GM21529 (cell line): ENCODE measurements at regions not wholly inside any gene's neighbourhood (a gene's known extent, or its start where the extent isn't known, plus 50 kb on each side); places are given as distances from the start of the nearest gene placed in this dataset.
A peak's percentile ranks its signal among the peaks of the same experiment; 100 is the strongest.
"Not testable (repeated sequence)": the region's sequence is repeated elsewhere in the genome, so short reads cannot be mapped to it uniquely, and the experiment has no call there.

ENCODE experiments used
- ATAC-seq: cut with Tn5 transposase; IDR thresholded peaks from one replicate; pipeline ENCODE4 v1.9.1; 2021; ENCODE audit not compliant: unreplicated experiment

DNA sequence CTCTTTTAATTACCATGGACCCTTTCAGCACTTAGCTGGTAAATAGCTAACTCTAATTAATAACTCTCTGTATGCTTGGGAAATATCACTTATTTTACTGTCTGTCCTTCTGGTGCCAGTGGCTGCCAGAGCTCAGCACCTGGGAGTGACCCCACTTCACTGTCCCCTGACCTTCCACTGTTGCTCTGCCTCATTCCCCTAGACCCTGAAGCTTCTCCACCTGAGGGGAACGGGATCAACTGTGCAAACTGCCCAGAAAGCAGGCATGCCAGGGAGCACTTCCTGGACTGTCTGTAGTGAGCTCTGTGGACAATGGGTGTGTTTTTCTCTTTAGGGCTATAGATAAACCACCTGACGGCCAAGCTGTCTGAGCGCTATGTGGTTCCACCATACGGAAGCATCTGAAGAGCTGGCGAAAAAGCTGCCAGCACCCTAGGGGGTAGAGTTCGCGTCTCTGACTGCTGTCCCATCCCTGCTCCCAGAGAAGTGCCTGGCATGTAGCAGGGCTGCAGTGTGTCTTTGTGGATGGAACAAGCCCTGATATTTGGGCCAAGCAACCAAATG, 106.3 kb upstream of the FOXA2 start:
- no peak for ATAC-seq

DNA sequence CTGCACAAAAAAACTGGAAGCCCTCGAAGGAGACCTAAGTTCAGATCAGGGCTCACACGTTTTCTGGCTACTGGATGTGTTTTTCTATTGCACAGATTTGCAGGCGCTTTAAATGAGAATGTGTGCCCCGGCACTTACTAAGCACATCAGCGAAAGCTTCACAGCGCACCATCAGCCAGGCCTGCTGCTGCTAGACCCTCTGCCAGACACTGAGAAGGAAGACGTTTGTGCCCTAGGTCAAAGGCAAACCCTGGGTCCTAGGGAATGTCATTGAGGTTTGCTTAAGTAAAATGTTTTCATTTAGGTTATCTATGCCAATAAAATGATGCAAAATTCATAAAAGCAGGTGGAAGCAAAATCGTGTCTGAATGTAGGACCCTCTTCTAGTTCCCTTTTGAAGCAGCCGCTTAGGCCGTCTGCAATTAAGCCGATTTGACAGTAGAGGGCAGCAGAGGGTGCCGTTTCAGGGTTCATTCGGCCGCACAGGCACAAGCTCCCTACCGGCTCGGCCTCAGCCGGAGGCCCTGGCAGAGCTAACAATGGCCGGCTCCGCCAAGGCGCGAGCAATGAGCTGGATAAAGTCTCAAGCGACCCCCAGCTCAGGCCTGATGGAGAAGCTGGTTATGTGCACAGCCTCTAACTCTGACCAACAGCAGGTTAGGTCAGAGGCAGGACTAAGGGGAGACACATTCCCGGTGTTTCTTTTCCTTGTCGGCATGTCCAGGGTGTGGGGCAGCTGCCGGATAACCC, 107.2 kb upstream of the FOXA2 start:
- peak; percentile 88 for ATAC-seq

DNA sequence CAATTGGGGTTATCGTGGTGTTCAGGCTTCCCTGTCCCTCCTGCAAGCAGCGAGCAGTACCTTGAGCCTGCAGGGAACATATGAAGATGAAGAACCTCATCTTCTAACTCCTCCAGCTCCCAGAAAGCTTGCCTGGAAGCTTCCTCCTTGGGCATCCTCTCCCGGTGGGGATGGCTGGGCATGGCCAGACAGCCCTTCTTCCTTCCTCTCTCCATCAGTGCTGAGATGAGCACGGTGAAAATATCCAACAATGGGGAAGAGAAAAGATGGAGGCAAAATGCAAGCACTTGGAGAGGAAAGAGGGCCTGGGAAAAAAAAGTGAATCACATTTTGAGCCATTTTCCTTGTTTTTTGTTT, 107.7 kb upstream of the FOXA2 start:
- no peak for ATAC-seq

DNA sequence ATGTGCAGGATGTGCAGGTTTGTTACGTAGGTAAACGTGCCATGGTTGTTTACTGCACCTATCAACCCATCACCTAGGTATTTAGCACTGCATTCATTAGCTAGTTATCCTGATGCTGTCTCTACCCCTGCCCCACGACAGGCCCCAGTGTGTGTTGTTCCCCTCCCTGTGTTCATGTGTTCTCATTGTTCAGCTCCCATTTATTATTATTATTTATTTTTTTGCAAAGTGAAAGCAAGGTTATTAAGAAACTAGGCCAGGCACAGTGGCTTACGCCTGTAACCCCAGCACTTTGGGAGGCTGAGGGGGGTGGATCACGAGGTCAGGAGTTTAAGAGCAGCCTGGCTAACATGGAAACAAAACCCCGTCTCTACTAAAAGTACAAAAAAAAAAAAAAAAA, 108.2 kb upstream of the FOXA2 start:
- ATAC-seq = not testable (repeated sequence)

DNA sequence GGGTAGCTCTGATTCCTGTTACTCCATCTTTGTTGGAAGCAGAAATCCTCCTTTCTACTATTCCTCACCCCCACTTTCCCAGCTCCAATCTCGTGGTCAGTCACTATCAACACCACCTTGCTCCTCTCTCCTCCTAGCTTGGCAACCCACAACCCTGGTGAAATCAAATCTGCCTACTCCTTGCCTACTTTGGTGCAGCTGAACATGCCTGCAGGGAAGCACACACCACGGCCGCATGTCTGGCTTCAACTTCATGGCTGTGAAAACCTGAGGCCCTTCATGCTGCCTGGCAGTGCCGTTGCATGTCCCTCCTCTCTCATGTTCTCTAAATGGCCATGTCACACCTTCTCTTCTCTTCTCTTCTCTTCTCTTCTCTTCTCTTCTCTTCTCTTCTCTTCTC, 112.4 kb upstream of the FOXA2 start:
- ATAC-seq = no peak

DNA sequence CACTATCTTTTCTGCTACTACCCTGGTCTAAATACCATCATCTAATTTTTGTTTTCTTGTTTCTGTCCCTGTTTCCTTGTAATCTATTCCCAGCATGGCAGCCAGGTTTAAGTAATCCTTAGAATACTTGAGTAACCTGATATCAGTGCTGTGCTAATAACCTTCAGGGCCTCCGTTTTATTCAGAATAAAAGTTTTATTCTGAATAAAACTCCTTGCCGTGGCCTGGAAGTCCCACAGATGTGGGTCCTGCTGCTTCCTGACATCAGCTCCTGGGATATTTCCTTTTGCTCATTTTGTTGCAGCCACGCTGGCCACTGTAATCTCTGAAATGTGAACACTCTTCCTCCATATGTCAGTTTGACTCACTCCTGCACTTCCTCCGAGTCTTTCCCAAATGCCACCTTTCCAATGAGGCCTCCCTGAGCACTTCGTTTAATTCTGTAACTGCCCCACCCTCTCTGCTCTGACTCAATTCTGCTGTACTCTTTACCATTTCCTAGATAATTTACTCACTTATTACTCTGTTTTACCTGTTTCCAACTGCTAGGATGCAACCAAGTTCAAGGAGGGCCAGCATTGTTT, 114.0 kb upstream of the FOXA2 start:
- ATAC-seq = no peak

DNA sequence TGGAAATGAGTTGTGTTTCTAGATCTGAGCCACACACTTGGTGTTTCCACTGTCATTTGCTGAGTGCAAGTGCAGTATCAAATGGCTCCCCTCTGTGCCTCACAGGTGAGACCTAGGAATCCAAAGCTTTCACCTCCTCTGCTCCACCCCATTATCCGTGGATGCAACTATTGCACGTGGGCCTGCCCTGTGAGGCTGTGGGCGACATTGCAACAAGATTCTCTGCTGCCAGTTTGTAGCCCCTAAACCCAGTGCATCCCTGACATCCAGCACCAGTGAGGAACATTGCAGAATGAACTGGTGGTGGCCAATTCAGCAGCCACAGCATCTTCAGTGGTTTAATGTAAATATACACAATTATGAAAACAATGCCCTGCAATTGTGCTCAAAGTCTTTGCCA, 115.0 kb upstream of the FOXA2 start:
- no peak for ATAC-seq

DNA sequence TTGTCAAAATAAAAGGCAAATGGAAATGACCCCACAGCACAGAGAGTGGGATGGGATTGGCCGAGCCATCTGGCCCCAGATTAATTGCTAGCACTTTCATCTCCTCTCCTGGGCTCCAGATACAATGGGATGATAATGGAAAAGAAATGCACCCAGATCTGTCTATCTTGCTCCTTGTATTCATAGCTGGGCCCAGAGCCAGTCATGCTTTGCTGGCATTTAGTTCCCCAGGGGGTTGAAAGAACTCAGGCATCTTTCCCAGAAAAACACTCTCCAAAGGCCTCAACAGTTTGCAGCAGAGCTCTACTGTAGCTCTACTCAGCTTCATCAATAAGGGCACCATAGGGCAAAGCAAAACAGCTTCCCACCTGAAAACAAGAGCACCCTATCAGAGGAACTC, 116.0 kb upstream of the FOXA2 start:
- ATAC-seq = no peak

DNA sequence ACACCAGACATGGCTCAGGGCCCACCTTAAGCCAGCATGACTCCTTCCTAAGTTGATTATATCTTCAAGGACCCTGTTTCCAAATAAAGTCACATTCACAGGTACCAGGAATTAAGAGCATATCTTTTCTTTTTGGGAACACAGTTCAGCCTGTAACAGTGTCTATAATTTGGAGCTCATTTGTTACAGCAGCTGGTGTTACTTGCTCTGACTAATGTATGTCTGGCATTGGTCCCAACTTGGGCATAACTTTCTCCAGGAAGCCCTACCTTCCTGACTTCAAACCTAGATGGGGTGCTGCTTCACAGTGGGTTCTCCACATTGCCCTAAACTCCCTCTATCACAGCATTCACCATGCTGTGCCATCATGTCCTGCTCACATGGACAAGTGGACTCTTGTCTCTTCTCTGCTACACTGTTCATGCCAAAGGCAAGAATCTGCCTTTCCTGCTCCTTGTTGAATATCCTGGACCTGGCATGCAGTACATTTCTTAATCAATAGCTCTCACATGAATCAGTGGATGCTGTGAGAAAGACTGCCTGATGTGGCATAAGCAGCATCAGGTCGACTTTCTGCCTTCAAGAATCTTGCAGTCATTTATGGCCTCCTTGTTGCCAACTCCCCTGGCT, 117.4 kb upstream of the FOXA2 start:
- no peak for ATAC-seq

DNA sequence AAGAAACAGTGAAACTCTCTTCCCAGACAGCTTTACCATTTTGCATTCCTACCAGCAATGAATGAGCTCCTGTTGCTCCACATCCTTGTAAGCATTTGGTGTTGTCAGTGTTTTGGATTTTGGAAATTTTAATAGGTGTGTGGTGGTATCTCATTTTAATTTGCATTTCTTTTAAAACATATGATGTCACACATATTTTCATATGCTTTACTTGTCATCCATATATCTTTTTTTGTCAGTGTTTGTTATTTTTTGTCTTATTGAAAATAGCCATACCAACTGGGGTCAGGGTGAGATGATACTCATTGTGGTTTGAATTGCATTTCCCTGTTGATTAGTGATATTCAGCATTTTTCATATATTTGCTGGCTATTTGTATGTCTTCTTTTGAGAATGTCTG, 119.5 kb upstream of the FOXA2 start:
- no peak for ATAC-seq

DNA sequence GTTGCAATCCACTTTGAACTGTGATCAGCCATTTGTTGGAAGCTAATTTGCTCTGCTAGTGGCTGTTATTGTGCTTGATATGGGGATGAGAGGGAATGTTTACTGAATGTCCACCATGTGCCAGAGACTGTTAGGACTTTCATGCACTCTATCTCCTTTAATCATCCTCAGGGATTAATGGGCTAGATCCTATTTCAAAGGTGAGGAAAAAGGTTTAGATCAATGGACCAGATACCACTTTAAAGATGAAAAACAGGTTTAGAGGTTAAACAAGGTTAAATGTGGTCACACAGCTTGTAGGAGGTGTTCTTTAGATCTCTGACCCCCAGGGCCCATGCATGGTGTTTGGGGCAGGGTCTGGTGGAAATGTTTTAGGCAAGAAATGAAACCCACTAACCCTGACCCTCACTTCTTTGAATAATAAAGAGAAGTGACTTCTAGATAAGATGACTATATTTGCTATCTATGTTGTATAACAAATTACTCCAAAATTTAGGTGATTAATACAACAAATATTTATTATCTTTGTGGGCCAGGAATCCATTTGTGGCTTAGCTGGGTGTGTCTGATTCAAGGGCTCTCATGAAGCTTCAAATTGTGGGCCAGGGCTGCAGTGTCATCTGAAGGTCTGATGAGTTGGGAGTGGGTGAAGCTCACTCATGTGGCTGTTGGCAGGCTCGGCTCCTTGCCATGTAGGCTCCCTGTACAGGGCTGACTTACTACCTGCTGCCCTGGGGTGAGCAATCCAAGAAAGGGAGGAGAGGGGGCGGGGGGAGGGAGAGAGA, 127.8 kb upstream of the FOXA2 start:
- no peak for ATAC-seq

DNA sequence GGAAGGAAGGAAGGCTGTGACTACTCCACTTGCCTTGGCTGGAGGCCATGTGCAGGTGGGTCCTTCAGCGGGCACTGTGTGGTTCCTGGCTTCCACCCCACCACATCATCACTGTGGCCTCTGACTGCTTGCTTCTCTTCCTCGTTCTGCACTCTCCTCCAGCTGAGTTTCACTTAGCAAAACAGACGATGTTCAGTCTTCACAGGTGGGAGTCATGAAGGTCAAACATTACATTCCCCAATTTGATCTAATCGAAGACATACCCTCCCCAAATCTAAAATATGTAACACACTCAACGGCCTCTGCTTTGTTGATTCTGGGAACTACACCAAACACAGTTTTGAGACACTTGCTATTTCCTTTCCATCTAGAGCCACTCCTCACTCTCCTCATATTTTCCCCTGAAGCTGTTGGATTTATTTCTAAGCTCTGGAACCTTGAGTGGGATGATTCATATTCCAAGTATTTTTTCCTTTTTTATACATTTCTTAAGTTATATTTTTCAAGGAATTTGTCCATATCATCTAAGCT, 132.5 kb upstream of the FOXA2 start:
- no peak for ATAC-seq

DNA sequence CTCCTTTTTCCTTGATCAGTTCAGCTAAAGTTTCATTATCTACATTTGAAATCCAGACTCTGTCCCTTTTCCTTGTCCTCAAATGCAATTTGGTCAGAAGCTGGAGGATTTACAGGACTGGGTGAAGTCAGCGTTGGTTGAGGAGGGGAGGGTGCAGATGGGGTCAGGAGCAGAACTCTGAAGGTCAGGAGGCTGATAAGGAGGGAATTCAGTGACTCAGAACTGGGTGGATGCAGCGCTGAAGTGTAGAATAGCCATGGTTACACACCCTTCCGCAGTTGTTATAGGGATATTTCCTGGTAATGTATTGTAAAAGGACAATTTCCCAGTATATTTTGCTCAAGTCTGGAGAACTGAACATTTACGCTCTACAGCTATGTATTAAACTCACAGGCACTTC, 133.1 kb upstream of the FOXA2 start:
- ATAC-seq = no peak

DNA sequence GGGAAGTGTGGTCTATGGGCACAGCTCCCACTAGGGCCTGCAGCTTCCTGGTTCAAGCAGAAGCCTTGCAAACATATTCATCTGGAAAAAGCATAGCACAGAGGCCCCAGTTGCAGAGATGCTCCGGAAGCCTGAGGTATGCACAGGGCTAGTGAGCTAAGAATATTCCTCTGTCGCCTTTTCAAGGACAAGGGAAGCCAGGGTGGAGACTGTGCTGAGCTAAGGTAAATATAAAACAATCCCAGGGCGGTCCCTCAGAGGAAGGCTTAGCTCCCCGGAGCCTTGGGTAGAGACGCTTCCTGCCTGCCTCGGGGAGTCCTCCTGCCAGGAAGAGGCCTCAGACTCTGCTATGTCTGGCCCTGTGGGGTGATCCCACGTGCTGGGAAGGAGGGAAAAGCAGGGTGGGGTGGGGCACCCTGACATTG, 134.8 kb upstream of the FOXA2 start:
- no peak for ATAC-seq

DNA sequence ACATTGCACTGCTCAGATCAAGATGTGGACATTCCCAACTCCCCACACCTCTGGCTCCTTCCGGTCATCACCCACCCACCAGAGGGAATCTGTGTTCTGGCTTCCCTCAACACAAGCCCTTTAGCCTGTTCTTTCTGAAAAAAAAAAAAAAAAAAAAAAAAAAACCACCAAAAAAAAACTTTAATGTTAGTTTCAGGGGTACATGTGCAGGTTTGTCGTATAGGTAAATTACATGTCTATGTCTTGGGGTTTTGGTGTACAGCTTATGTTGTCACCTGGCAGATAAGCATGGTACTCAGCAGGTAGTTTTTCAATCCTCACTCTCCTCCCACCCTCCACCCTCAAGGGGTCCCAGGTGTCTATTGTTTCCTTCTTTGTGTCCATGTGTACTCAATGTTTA, 135.8 kb upstream of the FOXA2 start:
- no peak for ATAC-seq

DNA sequence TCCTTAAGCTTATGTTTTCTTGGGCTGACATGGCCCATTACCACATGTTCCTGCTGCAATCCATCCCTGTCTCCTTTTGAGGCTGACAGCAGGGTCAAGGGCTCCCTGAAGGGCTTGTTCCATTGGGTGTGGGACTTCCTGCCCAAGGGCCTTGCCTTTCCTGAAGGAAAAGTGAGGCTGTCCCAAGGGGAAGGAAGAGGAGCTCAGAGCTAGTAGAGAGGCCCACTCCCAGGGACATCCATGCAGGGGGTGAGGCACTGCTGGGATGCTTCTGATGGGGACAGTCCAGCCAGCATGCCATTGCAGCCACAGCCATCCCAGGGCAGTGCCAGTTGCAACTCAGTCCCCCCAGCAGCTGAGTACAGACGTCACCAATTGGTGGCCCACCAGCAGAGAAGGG, 138.4 kb upstream of the FOXA2 start:
- no peak for ATAC-seq

DNA sequence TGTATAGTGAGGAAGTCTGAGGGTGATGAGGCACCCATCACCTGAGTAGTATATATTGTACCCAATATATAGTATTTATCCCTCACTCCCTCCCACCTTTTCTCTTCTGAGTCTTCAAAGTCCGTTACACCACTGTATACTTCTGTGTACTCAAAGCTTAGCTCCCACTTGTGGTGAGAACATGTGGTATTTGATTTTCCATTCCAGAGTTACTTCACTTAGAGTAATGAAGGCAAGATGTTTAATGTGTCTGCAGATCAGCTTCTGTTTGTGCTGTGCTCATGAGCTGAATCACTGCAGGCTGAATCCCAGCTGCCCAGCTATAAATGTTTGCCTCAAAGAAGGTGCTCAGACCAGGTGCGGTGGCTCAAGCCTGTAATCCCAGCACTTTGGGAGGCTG, 139.3 kb upstream of the FOXA2 start:
- no peak for ATAC-seq

DNA sequence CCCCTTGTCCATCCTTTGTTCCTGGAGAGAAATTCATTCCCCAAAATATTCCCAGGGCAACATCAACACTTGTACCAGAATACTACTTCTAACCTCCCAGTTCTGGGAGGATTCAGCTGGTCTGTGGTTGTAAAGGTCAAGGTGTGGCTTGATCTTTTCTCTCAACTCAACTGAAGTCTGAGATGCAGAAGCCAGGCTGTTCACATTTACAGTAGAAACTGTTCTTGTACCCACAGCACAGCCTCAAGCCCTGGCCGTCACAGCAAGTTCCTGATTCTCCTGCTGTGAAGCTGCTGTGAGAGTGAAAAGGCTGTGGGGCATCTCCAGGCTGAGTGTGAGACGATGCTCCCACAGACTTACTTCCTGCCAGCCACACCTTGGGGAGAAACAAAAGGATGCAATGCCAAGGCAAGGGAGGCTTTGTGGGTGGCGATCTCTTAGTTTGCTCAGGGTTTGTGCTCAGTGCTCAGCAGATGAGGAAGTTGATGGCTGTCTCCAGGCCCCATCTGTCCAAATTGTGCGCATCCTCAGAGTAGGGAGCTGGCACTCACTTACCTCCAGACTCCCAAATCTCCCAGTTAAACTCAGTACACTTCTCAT, 143.9 kb upstream of the FOXA2 start:
- ATAC-seq = no peak

DNA sequence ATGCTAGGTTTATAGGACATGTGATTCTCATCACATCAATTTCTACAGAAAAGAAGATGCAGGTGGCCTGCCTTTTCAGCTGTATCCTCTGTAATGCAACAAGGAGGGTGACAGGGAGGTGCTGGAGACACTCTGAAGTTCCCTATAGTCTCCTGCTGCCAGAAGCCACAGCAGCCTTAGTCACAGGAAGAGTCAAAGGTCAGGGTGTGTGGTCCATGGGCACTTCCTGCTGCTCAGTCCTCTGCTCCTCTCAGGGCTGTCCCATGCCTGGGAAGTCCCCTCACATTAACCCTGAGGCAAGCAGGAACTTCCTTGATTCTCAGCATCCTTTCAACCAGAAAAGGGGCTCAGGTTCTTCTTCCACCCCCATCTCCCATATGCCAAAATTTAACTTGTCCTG, 144.8 kb upstream of the FOXA2 start:
- no peak for ATAC-seq

DNA sequence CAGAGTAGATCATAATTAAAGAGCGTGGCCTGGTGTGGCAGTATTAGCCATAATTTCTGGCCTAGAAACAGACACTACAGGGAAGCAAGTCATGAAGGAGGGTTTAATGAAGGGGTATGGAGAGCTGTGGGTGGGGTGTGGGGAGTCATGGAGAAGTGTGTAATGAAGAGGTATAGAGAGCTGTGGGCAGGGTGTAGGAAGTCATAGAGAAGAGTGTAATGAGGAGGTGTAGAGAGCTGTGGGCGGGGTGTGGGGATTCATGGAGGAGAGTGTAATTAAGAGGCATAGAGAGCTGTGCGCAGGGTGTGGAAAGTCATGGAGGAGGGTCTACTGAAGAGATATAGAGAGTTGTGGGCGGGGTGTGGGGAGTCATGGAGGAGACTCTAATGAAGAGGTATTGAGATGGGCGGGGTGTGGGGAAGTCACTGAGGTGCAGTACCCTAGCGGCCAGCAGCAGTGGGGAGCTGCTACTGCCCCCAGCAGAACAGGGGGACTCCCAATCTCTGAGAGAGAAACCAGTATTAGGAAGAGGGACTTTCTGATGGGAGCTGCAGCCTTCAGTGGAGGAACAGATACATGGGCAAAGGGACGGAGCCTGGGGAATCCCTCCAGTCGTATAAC, 145.4 kb upstream of the FOXA2 start:
- ATAC-seq = no peak
